GM23338 (cell line): ENCODE measurements at regions not wholly inside any gene's neighbourhood (a gene's known extent, or its start where the extent isn't known, plus 50 kb on each side); places are given as distances from the start of the nearest gene placed in this dataset.

Source experiments
- ATAC-seq: fragments of 200-7000 bp; cut with Tn5 transposase; 3 replicates; pipeline ENCODE4 v1.9.1; 2020
- DNase-seq: peaks from one replicate; pipeline ENCODE4 v3.0.0-alpha.2; 2015; ENCODE audit warnings: low spot score
- H2AFZ ChIP-seq: fragments of 200-600 bp; sonication (generic); 2 replicates; pipeline ENCODE4 v1.8.0; 2016; ENCODE audit warnings: antibody characterized with exemption, mild to moderate bottlenecking, moderate library complexity
- H3F3A ChIP-seq: fragments of 200-600 bp; sonication (generic); replicated peaks from 2 replicates; pipeline ENCODE4 v1.8.0; 2017; ENCODE audit warnings: antibody characterized with exemption, mixed run types, low read depth
- H3K27ac ChIP-seq: fragments of 200-600 bp; sonication (generic); 2 replicates; pipeline ENCODE4 v1.6.1; 2016; ENCODE audit warnings: low read depth
- H3K27me3 ChIP-seq: fragments of 200-600 bp; sonication (generic); 2 replicates; pipeline ENCODE4 v1.8.0; 2016; ENCODE audit warnings: mild to moderate bottlenecking, mixed run types, moderate library complexity; ENCODE audit not compliant: insufficient read depth
- H3K36me3 ChIP-seq: fragments of 200-600 bp; sonication (generic); 2 replicates; pipeline ENCODE4 v1.8.0; 2016; ENCODE audit warnings: mild to moderate bottlenecking; ENCODE audit not compliant: insufficient read depth
- H3K4me1 ChIP-seq: fragments of 200-600 bp; sonication (generic); 2 replicates; pipeline ENCODE4 v1.8.0; 2016; ENCODE audit warnings: mild to moderate bottlenecking, moderate library complexity; ENCODE audit not compliant: insufficient read depth
- H3K4me2 ChIP-seq: fragments of 200-600 bp; sonication (generic); 2 replicates; pipeline ENCODE4 v1.7.1; 2017; ENCODE audit warnings: mixed run types
- H3K4me3 ChIP-seq: fragments of 200-600 bp; sonication (generic); 2 replicates; pipeline ENCODE4 v1.6.1; 2016; ENCODE audit warnings: mixed run types
- H3K79me2 ChIP-seq: fragments of 200-600 bp; sonication (generic); replicated peaks from 2 replicates; pipeline ENCODE4 v1.8.0; 2017; ENCODE audit warnings: mild to moderate bottlenecking; ENCODE audit not compliant: insufficient read depth
- H3K9me2 ChIP-seq: fragments of 200-600 bp; sonication (generic); 2 replicates; pipeline ENCODE4 v1.8.0; 2017; ENCODE audit not compliant: insufficient read depth
- H4K20me1 ChIP-seq: fragments of 200-600 bp; sonication (generic); replicated peaks from 2 replicates; pipeline ENCODE4 v1.8.0; 2017; ENCODE audit warnings: mild to moderate bottlenecking; ENCODE audit not compliant: insufficient read depth
- H3K27ac Mint-ChIP-seq: 2 replicates; pipeline ENCODE4 v1.8.0; 2020; ENCODE audit warnings: inconsistent platforms, mild to moderate bottlenecking, moderate library complexity, mixed read lengths
- H3K27me3 Mint-ChIP-seq: 3 replicates; pipeline ENCODE4 v1.8.0; 2022; ENCODE audit warnings: low read depth, mild to moderate bottlenecking, moderate library complexity, mixed read lengths, inconsistent platforms; ENCODE audit not compliant: insufficient read depth, poor library complexity
- H3K36me3 Mint-ChIP-seq: 3 replicates; pipeline ENCODE4 v1.8.0; 2021; ENCODE audit warnings: low read depth, mild to moderate bottlenecking, inconsistent platforms, moderate library complexity, mixed read lengths
- H3K4me1 Mint-ChIP-seq: 3 replicates; pipeline ENCODE4 v1.8.0; 2020; ENCODE audit warnings: mild to moderate bottlenecking, inconsistent platforms, mixed read lengths
- H3K4me3 Mint-ChIP-seq: 3 replicates; pipeline ENCODE4 v1.8.0; 2021; ENCODE audit warnings: moderate library complexity, mild to moderate bottlenecking, inconsistent platforms, mixed read lengths
- H3K9me3 Mint-ChIP-seq: 3 replicates; pipeline ENCODE4 v1.8.0; 2020; ENCODE audit warnings: moderate library complexity, mild to moderate bottlenecking, inconsistent platforms, mixed read lengths
- CREB1 ChIP-seq: fragments of 250-450 bp; sonication (Bioruptor Pico); IDR thresholded peaks from 2 replicates; pipeline ENCODE4 v1.5.0; 2020; ENCODE audit warnings: low read depth, mild to moderate bottlenecking, moderate library complexity
- CTCF ChIP-seq, 2 experiments: fragments of 200-600 bp in 1 of 2; sonication (generic) in 1 of 2; conservative IDR thresholded peaks; 2 replicates each; pipeline versions ENCODE4 v1.5.1 to v1.6.1; 2016 to 2017; ENCODE audit warnings: antibody characterized with exemption in 2 of 2, low read depth in 2 of 2, mild to moderate bottlenecking in 2 of 2, moderate library complexity in 1 of 2
- ETS1 ChIP-seq: IDR thresholded peaks from 2 replicates; pipeline ENCODE4 v1.6.1; 2016; ENCODE audit warnings: antibody characterized with exemption
- EZH2 ChIP-seq: fragments of 200-600 bp; sonication (generic); IDR thresholded peaks from one replicate; pipeline ENCODE4 v1.8.0; 2017; ENCODE audit warnings: antibody characterized with exemption, mild to moderate bottlenecking, low read depth; ENCODE audit not compliant: unreplicated experiment
- EZH2phosphoT487 ChIP-seq: fragments of 200-600 bp; sonication (generic); IDR thresholded peaks from one replicate; pipeline ENCODE4 v1.8.1; 2018; ENCODE audit warnings: antibody characterized with exemption; ENCODE audit not compliant: unreplicated experiment
- JUNB ChIP-seq: IDR thresholded peaks from one replicate; pipeline ENCODE4 v1.6.1; 2016; ENCODE audit warnings: antibody characterized with exemption; ENCODE audit not compliant: unreplicated experiment
- NANOG ChIP-seq: IDR thresholded peaks from 2 replicates; pipeline ENCODE4 v1.6.1; 2016; ENCODE audit warnings: antibody characterized with exemption, borderline replicate concordance
- POLR2AphosphoS5 ChIP-seq: IDR thresholded peaks from 2 replicates; pipeline ENCODE4 v1.6.1; 2016; ENCODE audit warnings: antibody characterized with exemption, low read depth
- STAT1 ChIP-seq: IDR thresholded peaks from one replicate; pipeline ENCODE4 v1.6.1; 2016; ENCODE audit warnings: antibody characterized with exemption; ENCODE audit not compliant: unreplicated experiment
- ZNF114 ChIP-seq: fragments of 250-450 bp; sonication (Bioruptor Pico); IDR thresholded peaks from 2 replicates; pipeline ENCODE4 v1.5.0; 2020; ENCODE audit warnings: mild to moderate bottlenecking, moderate library complexity
- ZNF331 ChIP-seq: fragments of 250-450 bp; sonication (Bioruptor Pico); IDR thresholded peaks from 2 replicates; pipeline ENCODE4 v1.5.0; 2020; ENCODE audit warnings: low read depth, mild to moderate bottlenecking, moderate library complexity
- TF ChIP-seq, protein P1 (sequence below): fragments of 250-450 bp; sonication (Bioruptor Pico); IDR thresholded peaks from 2 replicates; pipeline ENCODE4 v1.5.0; 2020; ENCODE audit warnings: mild to moderate bottlenecking, moderate library complexity
- TF ChIP-seq, protein P2 (sequence below): IDR thresholded peaks from one replicate; pipeline ENCODE4 v1.6.1; 2018; ENCODE audit warnings: antibody characterized with exemption; ENCODE audit not compliant: unreplicated experiment

DNA sequence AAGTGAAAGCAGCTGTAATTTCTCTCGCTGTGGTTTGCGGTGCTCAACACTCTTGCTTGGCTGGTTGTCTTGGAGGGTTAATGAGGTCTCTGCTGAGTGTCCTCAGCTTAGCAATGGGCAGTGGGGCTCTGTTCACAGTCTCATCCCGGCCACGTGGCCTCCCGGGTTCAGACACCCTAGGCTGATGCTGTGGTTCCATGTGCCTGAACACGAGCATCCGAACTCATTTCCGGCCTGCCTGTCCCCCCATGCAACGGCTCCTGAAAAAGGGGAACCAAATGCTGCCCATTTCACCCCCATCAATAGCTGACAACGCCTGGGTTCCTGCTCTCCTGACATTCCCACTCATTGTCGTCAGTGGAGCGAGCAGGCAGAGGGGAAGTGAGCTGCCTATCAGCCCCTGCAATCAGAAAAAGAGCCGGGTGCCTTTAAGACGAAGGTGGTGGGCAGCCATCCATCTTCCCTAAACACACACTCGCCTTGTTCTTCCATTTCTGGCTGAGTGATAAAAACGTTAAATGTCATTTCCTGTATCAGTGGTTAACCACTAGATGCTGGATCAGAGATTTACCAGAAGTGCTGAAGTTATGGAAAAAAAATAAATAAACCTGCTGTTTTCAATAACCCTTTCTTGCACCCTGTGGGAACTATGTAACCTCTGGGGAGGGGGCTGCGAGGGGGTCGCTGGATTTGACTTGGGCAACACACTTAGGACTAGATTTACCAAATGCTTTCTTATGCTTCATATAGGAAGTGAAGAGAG is 60.3 kb upstream of the BCL2L14 start:
- H2AFZ ChIP-seq: peak overlapping the region; percentile 10; the same call in 1 of the 2 replicates
- DNase-seq (no peak), ATAC-seq (no peak)
- H3K36me3 Mint-ChIP-seq: peaks cover 2% of the 10 kb centered on the region; the same call in 1 of the 3 replicates
- H3F3A ChIP-seq: peaks cover 6% of the 10 kb centered on the region; the same call in 1 of the 2 replicates
- peaks cover 30% of the 10 kb centered on the region for H3K4me1 ChIP-seq
- no peaks in the 10 kb centered on the region for H4K20me1 ChIP-seq
- H3K4me2 ChIP-seq: no peak overlapping the region
- H3K27me3 ChIP-seq: no peaks in the 10 kb centered on the region
- H3K4me3 Mint-ChIP-seq: no peak overlapping the region
- no peaks in the 10 kb centered on the region for H3K36me3 ChIP-seq
- no peaks in the 10 kb centered on the region for H3K79me2 ChIP-seq
- TF ChIP-seq ETS1 (no peak), EZH2phosphoT487 (no peak), CTCF (conservative IDR thresholded peaks at IDR 0.05; ENCODE audit: low read depth in 2 of 2) (no peak), STAT1 (no peak), ZNF114 (CRISPR knock-in tag) (no peak), NANOG (no peak), ZNF331 (CRISPR knock-in tag) (no peak), CREB1 (CRISPR knock-in tag) (no peak), EZH2 (no peak), POLR2AphosphoS5 (no peak), JUNB (no peak)
- TF ChIP-seq, protein P1, sequence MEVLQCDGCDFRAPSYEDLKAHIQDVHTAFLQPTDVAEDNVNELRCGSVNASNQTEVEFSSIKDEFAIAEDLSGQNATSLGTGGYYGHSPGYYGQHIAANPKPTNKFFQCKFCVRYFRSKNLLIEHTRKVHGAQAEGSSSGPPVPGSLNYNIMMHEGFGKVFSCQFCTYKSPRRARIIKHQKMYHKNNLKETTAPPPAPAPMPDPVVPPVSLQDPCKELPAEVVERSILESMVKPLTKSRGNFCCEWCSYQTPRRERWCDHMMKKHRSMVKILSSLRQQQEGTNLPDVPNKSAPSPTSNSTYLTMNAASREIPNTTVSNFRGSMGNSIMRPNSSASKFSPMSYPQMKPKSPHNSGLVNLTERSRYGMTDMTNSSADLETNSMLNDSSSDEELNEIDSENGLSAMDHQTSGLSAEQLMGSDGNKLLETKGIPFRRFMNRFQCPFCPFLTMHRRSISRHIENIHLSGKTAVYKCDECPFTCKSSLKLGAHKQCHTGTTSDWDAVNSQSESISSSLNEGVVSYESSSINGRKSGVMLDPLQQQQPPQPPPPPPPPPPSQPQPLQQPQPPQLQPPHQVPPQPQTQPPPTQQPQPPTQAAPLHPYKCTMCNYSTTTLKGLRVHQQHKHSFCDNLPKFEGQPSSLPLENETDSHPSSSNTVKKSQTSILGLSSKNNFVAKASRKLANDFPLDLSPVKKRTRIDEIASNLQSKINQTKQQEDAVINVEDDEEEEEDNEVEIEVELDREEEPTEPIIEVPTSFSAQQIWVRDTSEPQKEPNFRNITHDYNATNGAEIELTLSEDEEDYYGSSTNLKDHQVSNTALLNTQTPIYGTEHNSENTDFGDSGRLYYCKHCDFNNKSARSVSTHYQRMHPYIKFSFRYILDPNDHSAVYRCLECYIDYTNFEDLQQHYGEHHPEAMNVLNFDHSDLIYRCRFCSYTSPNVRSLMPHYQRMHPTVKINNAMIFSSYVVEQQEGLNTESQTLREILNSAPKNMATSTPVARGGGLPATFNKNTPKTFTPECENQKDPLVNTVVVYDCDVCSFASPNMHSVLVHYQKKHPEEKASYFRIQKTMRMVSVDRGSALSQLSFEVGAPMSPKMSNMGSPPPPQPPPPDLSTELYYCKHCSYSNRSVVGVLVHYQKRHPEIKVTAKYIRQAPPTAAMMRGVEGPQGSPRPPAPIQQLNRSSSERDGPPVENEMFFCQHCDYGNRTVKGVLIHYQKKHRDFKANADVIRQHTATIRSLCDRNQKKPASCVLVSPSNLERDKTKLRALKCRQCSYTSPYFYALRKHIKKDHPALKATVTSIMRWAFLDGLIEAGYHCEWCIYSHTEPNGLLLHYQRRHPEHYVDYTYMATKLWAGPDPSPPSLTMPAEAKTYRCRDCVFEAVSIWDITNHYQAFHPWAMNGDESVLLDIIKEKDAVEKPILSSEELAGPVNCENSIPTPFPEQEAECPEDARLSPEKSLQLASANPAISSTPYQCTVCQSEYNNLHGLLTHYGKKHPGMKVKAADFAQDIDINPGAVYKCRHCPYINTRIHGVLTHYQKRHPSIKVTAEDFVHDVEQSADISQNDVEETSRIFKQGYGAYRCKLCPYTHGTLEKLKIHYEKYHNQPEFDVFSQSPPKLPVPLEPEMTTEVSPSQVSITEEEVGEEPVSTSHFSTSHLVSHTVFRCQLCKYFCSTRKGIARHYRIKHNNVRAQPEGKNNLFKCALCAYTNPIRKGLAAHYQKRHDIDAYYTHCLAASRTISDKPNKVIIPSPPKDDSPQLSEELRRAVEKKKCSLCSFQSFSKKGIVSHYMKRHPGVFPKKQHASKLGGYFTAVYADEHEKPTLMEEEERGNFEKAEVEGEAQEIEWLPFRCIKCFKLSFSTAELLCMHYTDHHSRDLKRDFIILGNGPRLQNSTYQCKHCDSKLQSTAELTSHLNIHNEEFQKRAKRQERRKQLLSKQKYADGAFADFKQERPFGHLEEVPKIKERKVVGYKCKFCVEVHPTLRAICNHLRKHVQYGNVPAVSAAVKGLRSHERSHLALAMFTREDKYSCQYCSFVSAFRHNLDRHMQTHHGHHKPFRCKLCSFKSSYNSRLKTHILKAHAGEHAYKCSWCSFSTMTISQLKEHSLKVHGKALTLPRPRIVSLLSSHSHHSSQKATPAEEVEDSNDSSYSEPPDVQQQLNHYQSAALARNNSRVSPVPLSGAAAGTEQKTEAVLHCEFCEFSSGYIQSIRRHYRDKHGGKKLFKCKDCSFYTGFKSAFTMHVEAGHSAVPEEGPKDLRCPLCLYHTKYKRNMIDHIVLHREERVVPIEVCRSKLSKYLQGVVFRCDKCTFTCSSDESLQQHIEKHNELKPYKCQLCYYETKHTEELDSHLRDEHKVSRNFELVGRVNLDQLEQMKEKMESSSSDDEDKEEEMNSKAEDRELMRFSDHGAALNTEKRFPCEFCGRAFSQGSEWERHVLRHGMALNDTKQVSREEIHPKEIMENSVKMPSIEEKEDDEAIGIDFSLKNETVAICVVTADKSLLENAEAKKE (CRISPR knock-in tag): no peak
- TF ChIP-seq, protein P2, sequence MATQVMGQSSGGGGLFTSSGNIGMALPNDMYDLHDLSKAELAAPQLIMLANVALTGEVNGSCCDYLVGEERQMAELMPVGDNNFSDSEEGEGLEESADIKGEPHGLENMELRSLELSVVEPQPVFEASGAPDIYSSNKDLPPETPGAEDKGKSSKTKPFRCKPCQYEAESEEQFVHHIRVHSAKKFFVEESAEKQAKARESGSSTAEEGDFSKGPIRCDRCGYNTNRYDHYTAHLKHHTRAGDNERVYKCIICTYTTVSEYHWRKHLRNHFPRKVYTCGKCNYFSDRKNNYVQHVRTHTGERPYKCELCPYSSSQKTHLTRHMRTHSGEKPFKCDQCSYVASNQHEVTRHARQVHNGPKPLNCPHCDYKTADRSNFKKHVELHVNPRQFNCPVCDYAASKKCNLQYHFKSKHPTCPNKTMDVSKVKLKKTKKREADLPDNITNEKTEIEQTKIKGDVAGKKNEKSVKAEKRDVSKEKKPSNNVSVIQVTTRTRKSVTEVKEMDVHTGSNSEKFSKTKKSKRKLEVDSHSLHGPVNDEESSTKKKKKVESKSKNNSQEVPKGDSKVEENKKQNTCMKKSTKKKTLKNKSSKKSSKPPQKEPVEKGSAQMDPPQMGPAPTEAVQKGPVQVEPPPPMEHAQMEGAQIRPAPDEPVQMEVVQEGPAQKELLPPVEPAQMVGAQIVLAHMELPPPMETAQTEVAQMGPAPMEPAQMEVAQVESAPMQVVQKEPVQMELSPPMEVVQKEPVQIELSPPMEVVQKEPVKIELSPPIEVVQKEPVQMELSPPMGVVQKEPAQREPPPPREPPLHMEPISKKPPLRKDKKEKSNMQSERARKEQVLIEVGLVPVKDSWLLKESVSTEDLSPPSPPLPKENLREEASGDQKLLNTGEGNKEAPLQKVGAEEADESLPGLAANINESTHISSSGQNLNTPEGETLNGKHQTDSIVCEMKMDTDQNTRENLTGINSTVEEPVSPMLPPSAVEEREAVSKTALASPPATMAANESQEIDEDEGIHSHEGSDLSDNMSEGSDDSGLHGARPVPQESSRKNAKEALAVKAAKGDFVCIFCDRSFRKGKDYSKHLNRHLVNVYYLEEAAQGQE: no peak
- no peak overlapping the region for H3K4me3 ChIP-seq
- H3K27ac ChIP-seq: no peak overlapping the region; the same call in 1 of the 2 replicates
- H3K4me1 Mint-ChIP-seq: peaks cover 44% of the 10 kb centered on the region
- H3K27ac Mint-ChIP-seq: no peak overlapping the region
- no peaks in the 10 kb centered on the region for H3K9me2 ChIP-seq
- H3K27me3 Mint-ChIP-seq: peaks cover 13% of the 10 kb centered on the region
- H3K9me3 Mint-ChIP-seq: peaks cover 2% of the 10 kb centered on the region; the same call in 2 of the 3 replicates
